Fibroblast of lung (primary cell): ENCODE measurements at regions not wholly inside any gene's neighbourhood (a gene's known extent, or its start where the extent isn't known, plus 50 kb on each side); places are given as distances from the start of the nearest gene placed in this dataset.

Experiments
- DNase-seq, 2 donors: peaks; one replicate each; pipeline versions ENCODE4 v3.0.0 to v3.0.0-alpha.2; 2010; ENCODE audit warnings: low read depth in 2 of 2
- H2AFZ ChIP-seq: 2 replicates; pipeline ENCODE4 v1.5.1; 2012; ENCODE audit warnings: low read length, control low read depth, inconsistent platforms
- H3K27ac ChIP-seq: 2 replicates; pipeline ENCODE4 v1.5.1; 2011; ENCODE audit warnings: low read length, control low read depth; ENCODE audit not compliant: insufficient read depth
- H3K27me3 ChIP-seq: 2 replicates; pipeline ENCODE4 v1.5.1; 2011; ENCODE audit warnings: mild to moderate bottlenecking, low read length; ENCODE audit not compliant: control insufficient read depth, insufficient read depth
- H3K36me3 ChIP-seq: 2 replicates; pipeline ENCODE4 v1.5.1; 2011; ENCODE audit warnings: low read length; ENCODE audit not compliant: control insufficient read depth, insufficient read depth
- H3K4me1 ChIP-seq: 2 replicates; pipeline ENCODE4 v1.5.1; 2011; ENCODE audit warnings: low read length; ENCODE audit not compliant: control insufficient read depth, insufficient read depth; ENCODE audit errors: extremely low read depth
- H3K4me2 ChIP-seq: 2 replicates; pipeline ENCODE4 v1.5.1; 2011; ENCODE audit warnings: low read length, control low read depth; ENCODE audit not compliant: insufficient read depth; ENCODE audit errors: extremely low read depth
- H3K4me3 ChIP-seq, 4 experiments: fragments of 200-600 bp in 1 of 4; sonication (generic) in 1 of 4; replicated peaks in 1 of 4; 2 replicates each; pipeline ENCODE4 v1.5.1; 2011 to 2016; ENCODE audit warnings: low read length in 4 of 4, low read depth in 3 of 4, mild to moderate bottlenecking in 3 of 4, control low read depth in 2 of 4, inconsistent platforms in 1 of 4, mixed read lengths in 1 of 4; ENCODE audit not compliant: insufficient read depth in 1 of 4; ENCODE audit errors: control extremely low read depth in 1 of 4
- H3K79me2 ChIP-seq: 2 replicates; pipeline ENCODE4 v1.5.1; 2012; ENCODE audit warnings: mild to moderate bottlenecking, low read length, inconsistent platforms; ENCODE audit not compliant: control insufficient read depth, insufficient read depth
- H3K9ac ChIP-seq: 2 replicates; pipeline ENCODE4 v1.5.1; 2011; ENCODE audit warnings: mild to moderate bottlenecking, low read length, control low read depth; ENCODE audit not compliant: insufficient read depth
- H3K9me3 ChIP-seq: 2 replicates; pipeline ENCODE4 v1.5.1; 2012; ENCODE audit warnings: low read depth, low read length; ENCODE audit not compliant: control insufficient read depth, insufficient read depth
- H4K20me1 ChIP-seq: 2 replicates; pipeline ENCODE4 v1.5.1; 2011; ENCODE audit warnings: low read length; ENCODE audit not compliant: control insufficient read depth, insufficient read depth; ENCODE audit errors: extremely low read depth
- CTCF ChIP-seq, 2 donors: IDR thresholded peaks in 1 of 2; conservative IDR thresholded peaks in 1 of 2; 1 replicate in 1 of 2; 2 replicates in 1 of 2; pipeline ENCODE4 v1.5.1; 2011 to 2012; ENCODE audit warnings: low read length in 2 of 2, control low read depth in 1 of 2, inconsistent platforms in 1 of 2, low read depth in 1 of 2, mild to moderate bottlenecking in 1 of 2
- EZH2 ChIP-seq: IDR thresholded peaks from 2 replicates; pipeline ENCODE4 v1.5.1; 2012; ENCODE audit warnings: low read length, control low read depth, mild to moderate bottlenecking; ENCODE audit errors: missing control alignments

DNA sequence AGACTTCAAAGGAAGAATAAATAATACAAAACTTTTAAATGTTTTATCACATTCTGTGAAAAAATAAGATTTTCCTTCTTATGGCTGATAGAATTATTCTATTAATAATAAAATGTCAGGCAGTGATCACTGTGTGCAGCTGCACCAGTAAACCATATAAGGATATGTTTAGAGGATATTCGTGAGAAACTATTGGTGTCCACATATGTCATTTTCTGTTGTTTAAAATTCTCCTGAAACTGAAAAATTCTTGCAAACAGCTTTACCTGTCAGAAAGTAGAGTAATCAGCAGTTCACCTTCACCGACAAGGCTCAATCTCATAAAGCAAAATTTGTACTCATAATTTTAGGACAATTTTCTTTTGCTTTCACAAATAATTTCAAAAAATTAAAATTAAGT lies 170.1 kb upstream of the KCNH7 start:
- Histone ChIP-seq H3K27ac (no peak overlapping the region), H3K9me3 (no peaks in the 10 kb centered on the region), H4K20me1 (no peaks in the 10 kb centered on the region), H3K36me3 (no peaks in the 10 kb centered on the region), H3K4me1 (no peaks in the 10 kb centered on the region), H3K27me3 (no peaks in the 10 kb centered on the region), H3K79me2 (no peaks in the 10 kb centered on the region), H3K4me2 (no peak overlapping the region), H3K9ac (no peak overlapping the region), H2AFZ (no peak overlapping the region), H3K4me3 (no peak overlapping the region)
- DNase-seq = no peak
- TF ChIP-seq EZH2 (no peak), CTCF (conservative IDR thresholded peaks at IDR 0.05 in 1 of 2, IDR thresholded peaks at IDR 0.05 in 1 of 2; ENCODE audit: low read depth in 1 of 2, low read length in 2 of 2) (no peak)

- no peak for TF ChIP-seq EZH2
- no peak for TF ChIP-seq CTCF (conservative IDR thresholded peaks at IDR 0.05 in 1 of 2, IDR thresholded peaks at IDR 0.05 in 1 of 2; ENCODE audit: low read depth in 1 of 2, low read length in 2 of 2)
- H3K4me3 ChIP-seq = no peak overlapping the region
- H3K4me2 ChIP-seq = no peak overlapping the region
- no peak for DNase-seq
- no peaks in the 10 kb centered on the region for H3K9me3 ChIP-seq
- H3K9ac ChIP-seq = no peak overlapping the region
- H3K36me3 ChIP-seq = no peaks in the 10 kb centered on the region
- H3K4me1 ChIP-seq = no peaks in the 10 kb centered on the region
- H3K27me3 ChIP-seq = no peaks in the 10 kb centered on the region
- no peak overlapping the region for H3K27ac ChIP-seq
- no peaks in the 10 kb centered on the region for H4K20me1 ChIP-seq
- H3K79me2 ChIP-seq = no peaks in the 10 kb centered on the region
- no peak overlapping the region for H2AFZ ChIP-seq
Measured at GRCh38 chr2:162994718-162995117, 156.2 kb upstream of the KCNH7 start.

- Histone ChIP-seq H3K36me3 (no peaks in the 10 kb centered on the region), H3K27ac (no peak overlapping the region), H3K4me1 (no peaks in the 10 kb centered on the region), H3K4me2 (no peak overlapping the region), H3K9ac (no peak overlapping the region), H3K4me3 (no peak overlapping the region), H4K20me1 (no peaks in the 10 kb centered on the region), H2AFZ (no peak overlapping the region), H3K27me3 (no peaks in the 10 kb centered on the region), H3K79me2 (no peaks in the 10 kb centered on the region), H3K9me3 (no peaks in the 10 kb centered on the region)
- no peak for TF ChIP-seq EZH2
- no peak for TF ChIP-seq CTCF (conservative IDR thresholded peaks at IDR 0.05 in 1 of 2, IDR thresholded peaks at IDR 0.05 in 1 of 2; ENCODE audit: low read depth in 1 of 2, low read length in 2 of 2)
- DNase-seq = no peak
Measured at GRCh38 chr2:162992828-162993227, 154.3 kb upstream of the KCNH7 start.
